IMR-90 (cell line): ENCODE measurements at regions not wholly inside any gene's neighbourhood (a gene's known extent, or its start where the extent isn't known, plus 50 kb on each side); places are given as distances from the start of the nearest gene placed in this dataset.

ENCODE experiments used
- BHLHE40 ChIP-seq: fragments of 150-350 bp; IDR thresholded peaks from 2 replicates; pipeline ENCODE4 v1.6.1; 2016; ENCODE audit warnings: mild to moderate bottlenecking, low read depth, low read length
- CEBPB ChIP-seq: IDR thresholded peaks from 2 replicates; pipeline ENCODE4 v1.6.1; 2012; ENCODE audit warnings: low read depth, low read length, improper control_type of control experiment
- CTCF ChIP-seq: conservative IDR thresholded peaks from 2 replicates; pipeline ENCODE4 v1.5.1; 2012; ENCODE audit warnings: mild to moderate bottlenecking, low read depth, low read length, improper control_type of control experiment
- ELK1 ChIP-seq: fragments of 150-350 bp; IDR thresholded peaks from 2 replicates; pipeline ENCODE4 v1.6.1; 2016; ENCODE audit warnings: low read depth, mild to moderate bottlenecking, low read length, moderate library complexity, borderline replicate concordance
- MXI1 ChIP-seq: IDR thresholded peaks from 2 replicates; pipeline ENCODE4 v1.6.1; 2012; ENCODE audit warnings: low read depth, mild to moderate bottlenecking, low read length, moderate library complexity, borderline replicate concordance
- POLR2A ChIP-seq: IDR thresholded peaks from 2 replicates; pipeline ENCODE4 v1.6.1; 2012; ENCODE audit warnings: mild to moderate bottlenecking, low read depth, low read length
- RAD21 ChIP-seq: IDR thresholded peaks from 2 replicates; pipeline ENCODE4 v1.6.1; 2012; ENCODE audit warnings: low read length, improper control_type of control experiment
- RCOR1 ChIP-seq: IDR thresholded peaks from 2 replicates; pipeline ENCODE4 v1.6.1; 2012; ENCODE audit warnings: mild to moderate bottlenecking, low read length, improper control_type of control experiment; ENCODE audit not compliant: insufficient replicate concordance
- SMC3 ChIP-seq: fragments of 150-350 bp; IDR thresholded peaks from 2 replicates; pipeline ENCODE4 v1.6.1; 2016; ENCODE audit warnings: low read depth, mild to moderate bottlenecking, antibody characterized with exemption, low read length, moderate library complexity
- TF ChIP-seq, protein P1 (sequence below): fragments of 150-350 bp; IDR thresholded peaks from 2 replicates; pipeline ENCODE4 v1.6.1; 2017; ENCODE audit warnings: mild to moderate bottlenecking, antibody characterized with exemption, low read length, low read depth

DNA sequence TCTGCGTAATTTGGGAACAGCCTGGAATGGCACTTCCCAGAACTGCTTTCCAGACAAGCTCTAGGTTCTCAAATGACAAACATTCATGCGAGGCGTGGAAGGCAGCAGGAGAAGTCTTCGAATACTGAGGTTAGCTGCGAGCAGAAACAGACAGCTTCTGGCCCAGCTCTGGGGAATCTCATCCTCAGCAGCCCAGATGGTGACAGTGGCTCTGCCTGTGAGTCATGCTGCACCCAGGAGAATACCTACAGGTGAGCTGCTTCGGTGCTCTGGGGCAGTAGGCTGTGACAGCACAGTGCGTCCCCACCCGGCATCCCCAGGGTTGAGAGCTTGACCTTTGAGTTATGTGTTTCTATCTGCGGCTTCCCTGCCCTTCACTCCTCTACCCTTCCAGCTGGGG lies 258.6 kb downstream of the KLF13 start:
- no peak for TF ChIP-seq RAD21
- no peak for TF ChIP-seq CTCF
- TF ChIP-seq, protein P1, sequence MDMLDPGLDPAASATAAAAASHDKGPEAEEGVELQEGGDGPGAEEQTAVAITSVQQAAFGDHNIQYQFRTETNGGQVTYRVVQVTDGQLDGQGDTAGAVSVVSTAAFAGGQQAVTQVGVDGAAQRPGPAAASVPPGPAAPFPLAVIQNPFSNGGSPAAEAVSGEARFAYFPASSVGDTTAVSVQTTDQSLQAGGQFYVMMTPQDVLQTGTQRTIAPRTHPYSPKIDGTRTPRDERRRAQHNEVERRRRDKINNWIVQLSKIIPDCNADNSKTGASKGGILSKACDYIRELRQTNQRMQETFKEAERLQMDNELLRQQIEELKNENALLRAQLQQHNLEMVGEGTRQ, result no peak
- TF ChIP-seq POLR2A, result no peak
- TF ChIP-seq CEBPB, result no peak
- TF ChIP-seq RCOR1, result no peak
- no peak for TF ChIP-seq MXI1
- TF ChIP-seq ELK1, result no peak
- TF ChIP-seq BHLHE40, result no peak
- TF ChIP-seq SMC3, result no peak
